ENCODE measurements at regions not wholly inside any gene's neighbourhood (a gene's known extent, or its start where the extent isn't known, plus 50 kb on each side); places are given as distances from the start of the nearest gene placed in this dataset.

- H3K27ac ChIP-seq = no peak overlapping the region
These were observed 225.4 kb upstream of the KITLG start for GRCh38 chr12:88805692-88806091.

GRCh38 chr12:88805286-88805685 is 225.0 kb upstream of the KITLG start:
- Histone ChIP-seq H3K27me3 (no peaks in the 10 kb centered on the region), H3K4me2 (no peak overlapping the region), H3K4me1 (ENCODE audit: insufficient read depth) (no peaks in the 10 kb centered on the region), H3K27ac (no peak overlapping the region), H4K20me1 (ENCODE audit: insufficient read depth, poor library complexity, severe bottlenecking) (no peaks in the 10 kb centered on the region), H3K79me2 (no peaks in the 10 kb centered on the region), H3K4me3 (no peak overlapping the region), H3K36me3 (replicated peaks; ENCODE audit: insufficient read depth, low read depth) (no peaks in the 10 kb centered on the region), H3K9me2 (replicated peaks; ENCODE audit: insufficient read depth) (no peaks in the 10 kb centered on the region), H3K9me3 (ENCODE audit: low read depth) (no peaks in the 10 kb centered on the region), H2AFZ (no peak overlapping the region)
- TF ChIP-seq EZH2 (IDR thresholded peaks at IDR 0.05; ENCODE audit: borderline replicate concordance) = no peak
- no peak for TF ChIP-seq CTCF (IDR thresholded peaks at IDR 0.05; ENCODE audit: poor library complexity)
- no peak for TF ChIP-seq EZH2phosphoT487 (IDR thresholded peaks at IDR 0.05; ENCODE audit: low read depth, severe bottlenecking, unreplicated experiment)
- 97% methylated on average over 2 of the region's 2 CpGs for WGBS (ENCODE audit: low lambda C conversion rate, missing lambda C conversion rate)
- DNase-seq (ENCODE audit: low spot score) = no peak

More at GRCh38 chr12:88805692-88806091, 225.4 kb upstream of the KITLG start:
- no peaks in the 10 kb centered on the region for H3K4me1 ChIP-seq (ENCODE audit: insufficient read depth)
- H3K9me2 ChIP-seq (replicated peaks; ENCODE audit: insufficient read depth) = no peaks in the 10 kb centered on the region
- no peak overlapping the region for H3K4me3 ChIP-seq
- 50% methylated on average over 1 of the region's 1 CpG for WGBS (ENCODE audit: low lambda C conversion rate, missing lambda C conversion rate)
- no peak overlapping the region for H3K4me2 ChIP-seq
- H3K27me3 ChIP-seq = no peaks in the 10 kb centered on the region
- H3K9me3 ChIP-seq (ENCODE audit: low read depth) = no peaks in the 10 kb centered on the region
- no peaks in the 10 kb centered on the region for H4K20me1 ChIP-seq (ENCODE audit: insufficient read depth, poor library complexity, severe bottlenecking)
- no peaks in the 10 kb centered on the region for H3K36me3 ChIP-seq (replicated peaks; ENCODE audit: insufficient read depth, low read depth)
- peak; percentile 4 for DNase-seq (ENCODE audit: low spot score)
- no peak for TF ChIP-seq CTCF (IDR thresholded peaks at IDR 0.05; ENCODE audit: poor library complexity)
- no peak for TF ChIP-seq EZH2 (IDR thresholded peaks at IDR 0.05; ENCODE audit: borderline replicate concordance)
- TF ChIP-seq EZH2phosphoT487 (IDR thresholded peaks at IDR 0.05; ENCODE audit: low read depth, severe bottlenecking, unreplicated experiment) = no peak
- no peak overlapping the region for H2AFZ ChIP-seq
- H3K79me2 ChIP-seq = no peaks in the 10 kb centered on the region

- H2AFZ ChIP-seq = no peak overlapping the region
- H3K27ac ChIP-seq = no peak overlapping the region
- no peaks in the 10 kb centered on the region for H3K9me2 ChIP-seq (replicated peaks; ENCODE audit: insufficient read depth)
- no peaks in the 10 kb centered on the region for H3K79me2 ChIP-seq
- no peak for TF ChIP-seq EZH2 (IDR thresholded peaks at IDR 0.05; ENCODE audit: borderline replicate concordance)
- no peak for TF ChIP-seq CTCF (IDR thresholded peaks at IDR 0.05; ENCODE audit: poor library complexity)
- TF ChIP-seq EZH2phosphoT487 (IDR thresholded peaks at IDR 0.05; ENCODE audit: low read depth, severe bottlenecking, unreplicated experiment) = no peak
- WGBS (ENCODE audit: low lambda C conversion rate, missing lambda C conversion rate) = 87% methylated on average over 3 of the region's 3 CpGs
- no peaks in the 10 kb centered on the region for H4K20me1 ChIP-seq (ENCODE audit: insufficient read depth, poor library complexity, severe bottlenecking)
- H3K4me2 ChIP-seq = no peak overlapping the region
- H3K9me3 ChIP-seq (ENCODE audit: low read depth) = no peaks in the 10 kb centered on the region
- DNase-seq (ENCODE audit: low spot score) = no peak
- H3K4me3 ChIP-seq = no peak overlapping the region
- no peaks in the 10 kb centered on the region for H3K27me3 ChIP-seq
- H3K4me1 ChIP-seq (ENCODE audit: insufficient read depth) = no peaks in the 10 kb centered on the region
- no peaks in the 10 kb centered on the region for H3K36me3 ChIP-seq (replicated peaks; ENCODE audit: insufficient read depth, low read depth)
These were observed 221.9 kb upstream of the KITLG start for GRCh38 chr12:88802096-88802706.

Data from hepatocyte (in vitro differentiated cells).